ENCODE measurements at regions not wholly inside any gene's neighbourhood (a gene's known extent, or its start where the extent isn't known, plus 50 kb on each side); places are given as distances from the start of the nearest gene placed in this dataset.
"Not testable (repeated sequence)": the region's sequence is repeated elsewhere in the genome, so short reads cannot be mapped to it uniquely, and the experiment has no call there.

DNA sequence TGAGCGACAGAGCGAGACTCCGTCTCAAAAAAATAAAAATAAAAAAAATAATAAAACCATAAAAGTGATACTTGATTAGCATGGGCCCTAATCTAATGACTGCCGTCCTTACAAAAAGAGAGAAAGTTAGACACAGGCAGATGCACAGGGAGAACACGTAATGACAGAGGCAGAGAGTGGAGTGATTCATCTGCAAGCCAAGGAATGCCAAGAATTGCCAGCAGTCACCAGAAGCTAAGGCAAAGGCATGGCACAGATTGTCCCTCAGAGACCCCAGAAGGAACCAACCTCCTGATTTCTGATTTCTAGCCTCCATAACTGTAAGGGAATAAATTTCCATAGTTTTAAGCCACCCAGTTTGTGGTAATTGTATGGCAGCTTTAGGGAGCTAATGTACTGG is 79.6 kb upstream of the FREM1 start:
- TF ChIP-seq, protein P1, sequence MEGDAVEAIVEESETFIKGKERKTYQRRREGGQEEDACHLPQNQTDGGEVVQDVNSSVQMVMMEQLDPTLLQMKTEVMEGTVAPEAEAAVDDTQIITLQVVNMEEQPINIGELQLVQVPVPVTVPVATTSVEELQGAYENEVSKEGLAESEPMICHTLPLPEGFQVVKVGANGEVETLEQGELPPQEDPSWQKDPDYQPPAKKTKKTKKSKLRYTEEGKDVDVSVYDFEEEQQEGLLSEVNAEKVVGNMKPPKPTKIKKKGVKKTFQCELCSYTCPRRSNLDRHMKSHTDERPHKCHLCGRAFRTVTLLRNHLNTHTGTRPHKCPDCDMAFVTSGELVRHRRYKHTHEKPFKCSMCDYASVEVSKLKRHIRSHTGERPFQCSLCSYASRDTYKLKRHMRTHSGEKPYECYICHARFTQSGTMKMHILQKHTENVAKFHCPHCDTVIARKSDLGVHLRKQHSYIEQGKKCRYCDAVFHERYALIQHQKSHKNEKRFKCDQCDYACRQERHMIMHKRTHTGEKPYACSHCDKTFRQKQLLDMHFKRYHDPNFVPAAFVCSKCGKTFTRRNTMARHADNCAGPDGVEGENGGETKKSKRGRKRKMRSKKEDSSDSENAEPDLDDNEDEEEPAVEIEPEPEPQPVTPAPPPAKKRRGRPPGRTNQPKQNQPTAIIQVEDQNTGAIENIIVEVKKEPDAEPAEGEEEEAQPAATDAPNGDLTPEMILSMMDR (IDR thresholded peaks at IDR 0.05; ENCODE audit: insufficient read depth, missing control alignments): no peak
- no peak for FAIRE-seq
- no peak for DNase-seq (ENCODE audit: insufficient read length, low spot score)

DNA sequence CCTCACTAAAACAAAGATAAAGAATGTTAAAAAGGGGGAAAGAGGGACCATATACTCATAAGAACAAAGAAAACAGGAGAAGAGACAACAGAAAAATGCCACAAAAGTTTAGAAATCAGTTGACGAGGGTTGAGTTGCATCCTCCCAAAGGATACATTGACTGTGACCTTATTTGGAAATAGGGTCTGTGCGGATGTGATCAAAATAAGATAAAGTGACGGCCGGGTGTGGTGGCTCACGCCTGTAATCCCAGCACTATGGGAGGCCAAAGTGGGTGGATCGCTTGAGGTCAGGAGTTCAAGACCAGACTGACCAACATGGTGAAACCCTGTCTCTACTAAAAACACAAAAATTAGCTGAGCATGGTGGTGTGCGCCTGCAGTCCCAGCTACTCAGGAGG is 79.1 kb upstream of the FREM1 start:
- DNase-seq (ENCODE audit: insufficient read length, low spot score); FAIRE-seq: not testable (repeated sequence)

DNA sequence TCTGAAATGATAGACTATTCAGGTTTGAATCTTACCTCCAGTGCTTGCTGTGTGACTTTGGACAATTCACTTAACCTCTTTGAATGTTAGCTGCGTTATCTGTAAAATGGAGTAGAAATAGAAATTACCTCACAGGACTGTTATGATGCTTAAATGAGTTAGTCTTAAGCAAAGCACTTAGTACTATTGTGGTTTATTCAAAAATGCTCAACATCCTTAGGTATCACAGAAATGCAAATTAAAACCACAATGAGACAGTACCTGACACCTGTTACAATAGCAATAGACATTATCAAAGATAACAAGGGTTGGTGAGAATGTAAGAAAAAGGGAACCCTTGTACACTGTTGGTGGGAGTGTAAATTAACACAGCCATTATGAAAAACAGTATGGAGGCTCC is 77.6 kb upstream of the FREM1 start:
- TF ChIP-seq, protein P1 (IDR thresholded peaks at IDR 0.05; ENCODE audit: insufficient read depth, missing control alignments): no peak
- DNase-seq (ENCODE audit: insufficient read length, low spot score) (no peak), FAIRE-seq (no peak)

DNA sequence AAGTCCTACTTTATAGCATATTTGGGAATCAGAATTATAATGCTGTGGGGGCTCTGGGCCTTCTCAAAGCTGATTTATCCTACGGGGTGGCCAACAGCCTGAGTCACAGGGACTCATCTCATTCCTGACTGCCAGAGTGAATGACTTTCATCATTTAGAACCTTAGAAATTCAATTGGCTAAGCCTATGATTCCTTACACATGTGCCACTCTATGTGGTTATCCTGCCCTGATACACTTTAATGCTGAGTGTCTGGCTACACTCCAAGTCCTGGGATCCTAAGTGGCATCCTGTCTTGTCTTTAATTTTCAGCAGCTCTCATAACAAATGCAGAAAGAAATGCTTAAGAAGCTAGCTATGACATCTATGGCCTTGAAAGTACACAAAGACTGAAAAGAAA is 75.2 kb upstream of the FREM1 start:
- TF ChIP-seq, protein P1 (IDR thresholded peaks at IDR 0.05; ENCODE audit: insufficient read depth, missing control alignments): no peak
- no peak for DNase-seq (ENCODE audit: insufficient read length, low spot score)
- FAIRE-seq: no peak

DNA sequence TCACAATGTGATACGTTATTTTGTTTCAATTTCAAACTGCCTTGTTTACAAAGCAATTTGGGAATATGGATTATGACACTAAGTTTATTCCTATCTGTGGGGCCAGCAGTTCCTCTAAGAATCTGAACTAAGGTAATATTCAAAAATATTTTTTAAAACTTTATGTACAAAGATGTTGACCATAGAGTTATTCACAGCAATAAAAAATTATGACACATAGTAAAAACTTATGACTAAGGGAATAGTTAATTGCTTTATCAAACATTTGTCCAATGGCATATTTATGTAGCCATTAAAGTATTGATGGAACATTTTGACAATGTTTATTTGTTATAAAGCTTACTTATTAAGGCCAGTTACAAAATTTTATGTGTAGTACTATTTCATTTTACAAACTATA is 73.4 kb upstream of the FREM1 start:
- TF ChIP-seq, protein P1 (IDR thresholded peaks at IDR 0.05; ENCODE audit: insufficient read depth, missing control alignments): no peak
- no peak for FAIRE-seq
- DNase-seq (ENCODE audit: insufficient read length, low spot score): no peak

DNA sequence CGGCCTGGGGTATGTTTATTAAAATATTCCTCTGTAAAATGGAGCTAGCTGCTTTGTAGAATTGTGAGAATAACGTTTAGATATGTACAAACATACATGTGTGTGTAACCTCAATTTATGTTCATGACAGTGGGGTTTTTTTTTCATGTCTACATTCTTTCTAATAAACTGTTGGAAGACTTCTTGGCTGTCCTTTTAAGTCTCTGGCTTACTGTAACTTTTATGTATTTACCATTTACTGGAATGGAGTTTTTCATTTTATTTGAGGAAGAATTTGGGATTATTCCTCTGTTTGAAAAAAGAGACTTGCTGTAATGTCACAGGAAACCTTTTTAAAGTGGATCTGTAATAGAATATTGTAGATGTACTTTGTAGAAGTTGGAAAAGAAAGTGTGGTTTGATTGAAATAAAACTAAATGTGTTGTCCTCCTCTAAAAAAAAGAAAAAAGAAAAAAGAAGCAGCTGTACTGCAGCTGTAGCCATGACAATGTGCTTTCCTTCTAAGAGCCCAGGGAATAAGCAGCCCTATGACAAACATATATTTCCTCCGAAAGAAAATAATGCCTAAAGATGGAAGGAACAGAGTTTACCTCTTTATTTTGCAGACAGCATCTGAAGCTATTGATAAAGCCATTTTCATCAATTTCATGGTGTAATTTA is 71.2 kb upstream of the FREM1 start:
- TF ChIP-seq, protein P1 (IDR thresholded peaks at IDR 0.05; ENCODE audit: insufficient read depth, missing control alignments): no peak
- DNase-seq (ENCODE audit: insufficient read length, low spot score) (no peak), FAIRE-seq (no peak)

DNA sequence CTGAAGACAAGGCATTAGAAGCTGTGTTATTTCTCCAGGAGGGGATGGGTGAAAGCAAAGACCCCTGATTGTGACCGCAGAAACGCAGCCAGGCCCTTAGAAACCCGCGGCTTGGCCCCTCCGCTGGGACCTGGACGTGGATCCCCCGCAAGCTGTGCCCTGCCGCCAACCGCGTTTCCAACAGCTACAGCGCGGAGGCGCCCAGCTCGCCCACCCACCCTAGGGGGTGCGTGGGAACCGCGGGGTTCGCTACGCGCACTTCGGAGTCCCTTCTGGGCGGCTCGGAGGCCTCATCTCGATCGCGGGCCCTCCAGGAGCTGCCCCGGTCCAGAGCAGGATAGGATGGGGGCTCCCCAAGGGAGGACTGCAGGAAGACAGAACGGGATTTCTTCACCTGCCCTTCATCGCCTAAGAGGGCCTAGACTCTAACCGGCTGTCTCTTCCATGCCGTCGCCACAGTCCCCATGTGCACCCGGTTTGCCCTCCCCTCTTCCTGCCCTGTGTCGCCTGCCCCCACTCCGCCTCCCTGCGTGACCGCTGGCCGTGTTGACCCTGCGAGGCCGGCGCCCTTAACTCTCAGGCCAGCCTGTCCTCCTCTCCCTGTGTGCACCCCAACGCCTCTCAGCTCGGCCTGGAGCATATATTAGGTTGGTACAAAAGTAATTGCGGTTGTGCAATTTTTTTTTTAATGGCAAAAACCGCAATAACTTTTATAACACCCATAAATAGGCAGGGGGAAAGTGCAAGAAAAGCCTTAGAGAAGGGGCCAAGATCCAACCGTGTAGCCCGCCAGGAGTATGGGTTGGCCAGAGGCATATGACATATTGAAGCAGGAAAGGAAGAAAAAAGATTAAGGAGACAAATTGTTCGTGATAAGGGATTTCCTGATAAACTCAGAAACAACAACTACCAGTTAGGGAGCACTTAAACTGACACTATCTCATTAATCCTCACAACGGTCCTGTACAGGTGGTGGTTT is 68.1 kb upstream of the FREM1 start:
- FAIRE-seq: no peak
- no peak for DNase-seq (ENCODE audit: insufficient read length, low spot score)
- TF ChIP-seq, protein P1 (IDR thresholded peaks at IDR 0.05; ENCODE audit: insufficient read depth, missing control alignments): no peak

All from D721Med (cell line).